Stimulated activated CD8-positive, alpha-beta memory T cell treated with anti-CD3 and anti-CD28 coated beads, Interleukin-2, amount 100 ng/mL, for 48 hours (primary cell): ENCODE measurements at regions not wholly inside any gene's neighbourhood (a gene's known extent, or its start where the extent isn't known, plus 50 kb on each side); places are given as distances from the start of the nearest gene placed in this dataset.

ENCODE experiments used
- DNase-seq, 2 donors: peaks; one replicate each; pipeline ENCODE4 v3.0.0-alpha.2; 2020; ENCODE audit warnings: low read depth in 2 of 2

DNA sequence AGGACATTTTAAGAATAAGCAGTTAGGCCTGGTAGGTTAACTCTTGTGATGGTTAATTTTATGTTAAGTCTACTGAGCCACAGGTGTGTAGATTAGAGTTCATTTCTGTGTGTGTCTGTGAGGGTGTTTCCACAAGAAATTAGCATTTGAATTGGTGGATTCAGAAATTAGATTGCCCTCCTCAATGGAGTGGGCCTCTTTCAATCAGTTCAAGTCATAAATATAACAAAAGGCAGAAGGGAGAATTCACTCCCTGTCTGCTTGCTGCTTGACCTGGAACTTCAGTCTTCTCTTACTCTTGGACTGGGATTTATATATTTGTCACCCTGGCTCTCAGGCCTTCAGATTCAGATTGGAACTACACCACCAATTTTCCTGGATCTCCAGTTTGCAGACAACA lies 55.3 kb upstream of the POM121L12 start:
- no peak for DNase-seq

DNA sequence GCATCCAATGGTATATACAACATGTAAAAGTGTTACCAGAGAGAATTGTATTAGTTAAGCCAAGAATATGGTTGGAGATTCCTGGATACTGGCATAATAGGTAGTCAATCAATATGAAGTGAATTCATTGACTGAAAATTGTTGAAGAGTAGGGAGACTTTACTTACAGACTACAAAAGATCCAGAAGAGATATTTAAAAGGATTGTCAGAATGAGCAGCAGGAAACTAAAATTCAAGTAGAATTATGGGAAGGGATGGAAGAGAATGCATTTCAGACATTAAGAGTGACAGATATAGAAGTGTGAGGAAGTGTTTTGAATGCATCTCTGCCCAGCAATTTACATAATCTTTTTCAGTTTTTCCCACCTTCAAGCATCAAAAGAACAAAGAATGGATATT lies 62.3 kb upstream of the POM121L12 start:
- no peak for DNase-seq

GRCh38 chr7:52962402-52963076 lies 72.9 kb upstream of the POM121L12 start:
- DNase-seq: no peak

DNA sequence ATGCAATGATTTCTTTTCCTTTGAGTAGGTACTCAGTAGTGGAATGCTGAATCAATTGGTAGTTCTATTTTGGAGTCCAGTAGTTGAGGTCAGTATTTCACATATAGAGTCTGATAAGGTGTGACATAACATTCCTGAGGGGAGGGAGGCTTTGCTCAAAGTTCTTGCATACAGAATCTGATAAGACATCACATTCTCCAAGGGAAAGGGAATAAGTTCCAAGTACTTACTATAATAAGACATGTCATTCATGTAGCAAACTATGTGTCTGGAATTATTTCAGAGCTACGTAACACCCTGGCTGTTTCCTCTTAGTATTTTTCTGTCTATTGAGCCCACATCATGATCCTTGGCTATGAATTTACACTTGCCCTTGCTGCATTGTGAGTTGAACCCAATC lies 74.3 kb upstream of the POM121L12 start:
- DNase-seq: no peak

DNA sequence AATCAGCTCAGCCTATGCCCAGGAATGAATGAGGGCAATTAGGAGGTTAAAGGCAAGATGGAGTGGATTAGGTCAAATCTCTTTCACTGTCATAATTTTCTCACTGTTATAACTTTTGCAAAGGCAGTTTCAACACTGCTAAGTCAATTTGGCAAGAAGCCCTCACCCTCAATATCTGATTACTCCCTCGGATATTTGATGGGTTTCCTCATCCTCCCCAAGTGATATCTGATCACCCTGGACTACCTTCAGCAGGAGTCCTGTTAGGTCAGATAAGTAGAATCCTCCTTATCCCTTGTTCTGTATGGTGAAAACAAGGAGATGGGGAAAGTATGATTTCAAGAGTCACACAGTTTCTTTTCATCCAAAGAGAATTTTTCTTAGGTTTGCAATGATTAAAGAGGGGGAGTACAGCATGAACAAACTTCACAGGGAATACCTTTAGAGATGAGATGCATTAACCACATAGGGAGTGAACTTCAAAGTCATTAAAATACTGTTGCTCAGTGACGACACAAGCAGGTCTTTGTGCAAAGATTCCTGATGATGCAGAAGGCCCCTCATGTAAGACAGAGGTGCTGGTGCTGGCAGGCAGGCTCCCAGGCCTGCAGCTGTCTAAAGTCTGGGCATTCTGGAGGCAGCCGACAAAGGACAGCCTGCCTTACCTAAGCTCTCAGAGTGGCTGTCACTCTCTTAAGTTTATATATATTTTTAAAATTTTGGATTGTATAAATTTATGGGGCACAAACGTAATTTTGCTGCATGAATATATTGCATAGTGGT lies 75.4 kb upstream of the POM121L12 start:
- DNase-seq: no peak

- DNase-seq: no peak
Observed at GRCh38 chr7:52959336-52959735, 76.1 kb upstream of the POM121L12 start.

GRCh38 chr7:52958621-52959140 lies 76.8 kb upstream of the POM121L12 start:
- no peak for DNase-seq

DNA sequence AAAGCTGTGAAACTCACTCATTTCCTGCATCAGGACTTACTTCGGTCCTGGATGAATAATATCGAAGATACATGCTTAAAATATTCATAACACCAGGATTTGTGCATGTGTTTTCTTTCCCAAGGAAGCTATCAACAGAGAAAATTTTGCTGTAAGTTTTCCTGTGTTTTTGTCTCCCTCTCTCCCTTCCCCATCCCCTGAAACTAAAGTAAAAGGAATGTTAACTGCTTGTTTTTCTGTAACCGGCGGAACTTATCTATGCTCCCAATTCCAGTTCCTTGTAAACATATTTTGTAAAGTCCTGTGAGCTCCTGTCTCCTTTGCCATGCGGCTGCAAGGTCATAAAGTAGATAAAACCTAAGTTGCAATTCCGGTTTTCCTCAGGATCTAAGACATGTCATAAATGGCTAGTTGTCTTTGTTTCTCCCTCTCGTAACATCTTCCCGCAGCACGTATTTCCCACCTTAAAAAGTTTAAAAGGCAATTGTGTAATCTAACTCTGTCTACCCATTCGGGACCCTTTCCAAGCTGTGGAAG lies 79.0 kb upstream of the POM121L12 start:
- no peak for DNase-seq

- no peak for DNase-seq
Observed at GRCh38 chr7:52955522-52955921, 79.9 kb upstream of the POM121L12 start.

DNA sequence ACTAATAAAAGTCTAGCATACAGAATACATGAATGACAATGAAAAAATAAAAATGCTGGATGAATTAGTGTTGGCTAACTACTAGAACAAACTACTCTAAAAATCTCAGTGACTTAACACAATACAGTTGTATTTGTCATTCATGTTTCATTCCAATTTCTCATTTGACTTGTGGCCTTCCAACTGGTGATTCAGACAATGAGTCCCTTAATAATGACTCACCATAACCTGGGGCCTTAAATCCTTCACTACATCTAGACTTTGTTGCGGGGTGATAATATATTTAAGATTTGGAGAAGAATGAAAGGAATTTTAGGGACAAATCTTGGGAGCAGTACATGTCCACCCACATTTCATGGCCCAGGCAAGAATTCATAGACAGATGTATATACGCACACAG lies 90.5 kb upstream of the POM121L12 start:
- no peak for DNase-seq

DNA sequence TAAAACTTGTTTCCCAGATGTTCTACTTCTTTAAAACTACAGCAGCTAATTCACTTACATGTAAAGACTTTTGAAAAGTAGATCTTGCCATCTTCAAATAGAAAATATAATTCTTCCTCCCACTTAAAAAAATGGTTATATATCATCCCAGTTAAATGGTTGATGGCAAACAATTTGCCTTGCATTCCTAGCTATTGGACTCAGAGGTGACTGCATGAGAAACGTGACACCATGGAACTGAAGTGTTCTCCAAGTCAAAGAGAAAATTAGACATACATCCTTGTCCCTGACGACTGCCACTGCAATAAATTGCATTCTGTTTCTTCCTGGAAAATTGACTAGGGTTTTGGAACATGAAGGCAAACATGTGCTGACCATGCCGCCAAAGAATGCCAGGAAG lies 95.0 kb upstream of the POM121L12 start:
- no peak for DNase-seq

DNA sequence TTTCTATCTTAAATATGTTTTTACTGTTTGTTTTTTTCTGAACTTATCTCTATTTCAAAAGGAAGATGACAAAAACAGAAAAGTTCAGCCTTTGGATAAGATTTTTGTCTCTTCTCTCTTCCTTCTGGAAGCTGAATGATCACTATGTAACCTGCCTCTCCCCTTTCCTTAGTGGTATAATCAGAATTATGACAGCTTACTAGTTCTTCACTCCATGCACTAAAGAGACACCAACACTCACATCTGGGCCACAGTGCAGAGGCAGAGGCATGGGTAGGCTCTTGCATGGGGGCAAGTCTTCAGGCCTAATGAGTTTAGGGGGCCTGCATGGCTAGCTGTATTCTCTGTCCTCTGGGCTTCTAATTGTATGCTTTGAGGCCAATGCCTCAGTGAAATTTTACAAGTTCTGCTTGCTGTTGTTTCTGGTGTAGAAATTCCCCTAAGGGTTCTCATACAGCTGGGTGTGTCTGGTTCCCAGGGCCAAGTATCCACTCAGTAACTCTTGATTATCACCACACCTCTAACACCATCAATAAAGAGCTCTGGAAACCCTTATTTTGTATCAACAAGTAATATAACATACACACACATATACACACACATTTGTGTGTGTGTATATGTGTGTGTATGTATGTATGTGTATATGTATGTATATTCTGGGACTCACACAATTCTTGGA lies 96.8 kb upstream of the POM121L12 start:
- no peak for DNase-seq

GRCh38 chr7:52936750-52937149 lies 98.7 kb upstream of the POM121L12 start:
- no peak for DNase-seq

DNA sequence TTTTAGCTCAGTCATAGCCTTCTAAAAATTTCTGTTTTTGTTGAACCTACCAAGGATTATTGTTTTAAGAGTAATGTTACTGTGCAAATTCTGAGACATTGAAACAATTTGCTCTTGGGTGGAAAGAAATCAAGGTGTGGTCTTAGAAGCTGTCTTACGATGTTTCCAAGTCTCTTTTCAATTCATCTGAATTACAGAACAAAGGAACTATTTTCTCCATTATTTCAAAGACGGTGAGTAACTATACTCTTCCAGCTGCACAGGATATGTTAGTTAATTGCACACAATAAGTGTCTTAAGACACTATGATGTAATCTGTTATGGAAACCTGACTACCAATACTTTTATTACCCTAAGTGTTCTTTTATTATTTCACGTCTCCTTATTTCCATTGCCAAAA lies 106.8 kb upstream of the POM121L12 start:
- DNase-seq: no peak

DNA sequence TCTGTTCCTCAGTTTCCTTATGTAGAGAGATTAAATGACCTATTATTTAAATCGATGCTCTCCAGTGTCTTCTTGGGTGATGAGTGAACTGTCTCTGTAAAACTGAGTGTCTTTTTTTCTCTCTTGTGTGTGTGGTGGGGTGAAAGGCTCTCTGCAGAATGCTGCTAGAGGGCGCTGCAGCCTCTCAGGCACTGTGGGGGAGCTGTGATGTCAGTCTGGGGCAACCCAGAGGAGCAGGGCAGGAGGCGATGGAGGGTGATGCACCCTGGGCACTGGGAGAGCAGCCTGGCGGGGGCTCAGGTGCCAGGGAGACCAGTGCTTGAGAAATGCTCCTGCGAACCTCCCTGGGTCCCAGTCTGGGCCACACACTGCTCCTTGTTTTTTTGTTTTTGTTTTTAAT lies 110.1 kb upstream of the POM121L12 start:
- no peak for DNase-seq

GRCh38 chr7:52920977-52921376 lies 114.5 kb upstream of the POM121L12 start:
- no peak for DNase-seq

DNA sequence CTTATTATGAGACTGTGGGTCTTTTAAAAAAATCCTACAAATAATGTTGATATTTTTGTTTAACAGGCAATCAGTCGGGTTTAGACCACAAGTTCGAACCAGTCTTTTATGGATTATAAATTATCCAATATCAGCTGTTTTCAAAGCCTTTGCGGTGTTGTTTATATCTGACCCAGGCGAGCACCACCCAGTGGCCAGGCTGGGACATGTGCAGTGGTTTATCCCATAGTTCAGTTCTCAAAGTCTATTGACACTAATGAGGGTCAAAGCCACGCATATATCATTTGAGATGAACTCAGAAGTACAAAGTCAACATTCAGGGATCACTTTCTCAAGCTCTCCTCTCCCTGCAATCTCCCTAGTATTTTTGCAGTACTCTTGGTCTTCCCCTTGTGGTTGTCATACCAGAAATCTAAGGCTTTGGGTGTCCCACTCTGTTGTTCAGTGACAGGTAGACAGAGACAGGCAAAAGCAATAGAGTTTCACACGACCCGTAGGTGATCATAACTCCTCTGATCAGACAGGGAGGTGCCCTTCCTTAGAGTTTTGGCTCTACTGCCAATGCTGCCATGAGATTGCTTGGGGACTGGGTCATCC lies 117.4 kb upstream of the POM121L12 start:
- no peak for DNase-seq

DNA sequence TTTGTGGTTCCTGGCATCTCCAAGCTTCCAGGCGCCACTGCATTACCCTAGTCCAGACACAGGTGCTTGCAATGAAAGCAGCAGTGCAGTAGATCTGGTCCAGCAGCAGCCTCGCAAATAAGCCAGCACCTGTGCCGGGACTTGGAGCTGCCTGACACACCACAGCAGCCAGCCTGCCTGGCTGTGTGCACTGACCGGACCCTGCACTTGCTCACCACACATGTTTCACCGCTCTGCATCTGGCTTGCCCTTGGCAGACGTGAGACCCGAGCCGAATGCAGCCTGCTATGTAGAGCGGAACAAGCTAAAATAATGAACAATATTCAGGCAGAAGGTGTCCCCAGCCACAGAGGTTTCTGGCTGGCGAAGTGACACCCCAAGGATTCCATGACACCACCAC lies 123.6 kb upstream of the POM121L12 start:
- DNase-seq: no peak

DNA sequence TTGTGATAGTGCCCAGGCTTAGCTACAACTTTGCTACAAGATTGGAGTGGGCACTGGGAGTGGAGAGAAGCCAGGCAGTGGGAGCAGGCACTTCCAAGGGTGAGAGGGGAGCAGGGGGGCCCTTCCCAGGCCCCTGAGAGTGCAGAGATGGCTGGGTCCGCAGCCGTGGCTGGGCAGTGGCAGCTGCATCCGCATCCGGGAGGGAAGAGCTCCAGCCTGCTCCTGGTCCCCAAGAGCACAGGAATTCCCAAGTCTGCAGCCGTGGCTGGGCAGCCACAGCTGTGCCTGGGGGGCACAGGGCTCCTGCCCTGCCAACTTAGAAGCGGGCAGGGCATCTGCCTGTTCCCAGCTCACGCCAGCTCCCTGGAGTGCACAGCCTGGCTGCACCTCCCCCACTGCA lies 124.1 kb upstream of the POM121L12 start:
- DNase-seq: no peak

- DNase-seq: no peak
Observed at GRCh38 chr7:52909935-52910334, 125.5 kb upstream of the POM121L12 start.

DNA sequence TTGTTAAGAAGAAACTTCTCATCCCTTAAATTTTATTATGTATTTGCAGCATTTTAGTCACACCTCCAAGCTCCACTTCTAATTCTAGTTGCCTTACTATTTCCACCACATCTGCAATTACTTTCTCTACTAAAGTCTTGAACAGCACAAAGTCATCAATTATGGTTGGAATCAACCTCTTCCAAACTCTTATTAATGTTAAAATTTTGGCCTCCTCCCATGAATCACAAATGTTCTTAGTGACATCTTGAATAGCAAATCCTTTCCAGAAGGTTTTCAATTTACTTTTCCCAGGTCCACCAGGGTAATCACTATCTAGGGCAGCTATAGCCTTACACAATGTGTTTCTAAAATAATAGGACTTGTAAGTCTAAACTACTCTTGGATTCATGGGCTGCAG lies 126.3 kb upstream of the POM121L12 start:
- DNase-seq: no peak

DNA sequence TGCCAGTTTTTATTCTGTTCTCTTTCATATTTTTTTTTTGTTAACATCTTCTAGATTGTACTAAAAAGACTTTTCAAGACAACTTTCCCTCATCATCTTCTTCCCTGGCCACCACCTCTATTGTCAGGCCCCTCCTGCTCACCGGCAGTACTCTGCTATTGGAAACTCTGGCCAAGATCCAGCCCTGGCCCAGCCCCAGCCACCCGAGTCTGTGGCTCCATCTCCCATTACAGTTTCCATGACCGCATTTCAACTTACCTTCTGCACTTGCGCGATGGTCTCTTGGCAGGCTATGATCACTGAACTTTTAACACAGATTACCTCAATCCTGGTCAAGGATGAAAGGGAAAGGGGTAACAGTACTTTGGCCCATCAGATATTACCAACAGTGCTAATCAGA lies 137.7 kb upstream of the POM121L12 start:
- no peak for DNase-seq
